ENCODE measurements at regions not wholly inside any gene's neighbourhood (a gene's known extent, or its start where the extent isn't known, plus 50 kb on each side); places are given as distances from the start of the nearest gene placed in this dataset.

- peaks cover 23% of the 10 kb centered on the region for H3K4me1 Mint-ChIP-seq
- TF ChIP-seq CTCF (conservative IDR thresholded peaks at IDR 0.05) = no peak
- Histone ChIP-seq H3K4me1 (ENCODE audit: control insufficient read depth, insufficient read depth, low read length) (peaks cover 8% of the 10 kb centered on the region), H3K27ac (ENCODE audit: low read depth, low read length) (no peak overlapping the region), H3K27me3 (ENCODE audit: control insufficient read depth, insufficient read depth, low read length, poor library complexity, severe bottlenecking) (no peaks in the 10 kb centered on the region), H3K36me3 (ENCODE audit: control insufficient read depth, insufficient read depth, low read length) (no peaks in the 10 kb centered on the region), H3K4me3 (ENCODE audit: low read length) (no peak overlapping the region), H3K9ac (ENCODE audit: extremely low read depth, low read length, poor library complexity, severe bottlenecking) (no peak overlapping the region), H3K9me3 (ENCODE audit: control insufficient read depth, low read length) (no peaks in the 10 kb centered on the region)
- H3K9me3 Mint-ChIP-seq = no peaks in the 10 kb centered on the region
- WGBS, 2 experiments (ENCODE audit: insufficient coverage in 1 of 2, insufficient read length in 1 of 2) = 100% methylated on average over 3 of the region's 3 CpGs; no CpG with 5 or more reads in 1 of the 2 experiments
- H3K36me3 Mint-ChIP-seq (ENCODE audit: low read depth) = no peaks in the 10 kb centered on the region
- no peak overlapping the region for H3K27ac Mint-ChIP-seq
- no peak for DNase-seq
- H3K4me3 Mint-ChIP-seq = no peak overlapping the region
- no peaks in the 10 kb centered on the region for H3K27me3 Mint-ChIP-seq (ENCODE audit: insufficient read depth)
Observed at GRCh38 chrX:138761380-138761779, 49.9 kb upstream of the FGF13 start.

Data from endodermal cell (in vitro differentiated cells).